H9 (cell line): ENCODE measurements at regions not wholly inside any gene's neighbourhood (a gene's known extent, or its start where the extent isn't known, plus 50 kb on each side); places are given as distances from the start of the nearest gene placed in this dataset.
"Not testable (repeated sequence)": the region's sequence is repeated elsewhere in the genome, so short reads cannot be mapped to it uniquely, and the experiment has no call there.

ENCODE experiments used
- DNase-seq: peaks from one replicate; pipeline ENCODE4 v3.0.0-alpha.2; 2017
- H2AFZ ChIP-seq: one replicate; pipeline ENCODE4 v1.6.1; 2013; ENCODE audit warnings: mild to moderate bottlenecking, low read length, control low read depth, moderate library complexity
- H2AK5ac ChIP-seq: 2 replicates; pipeline ENCODE4 v1.6.1; 2013; ENCODE audit warnings: low read length, control low read depth, mixed read lengths; ENCODE audit not compliant: insufficient read length
- H2BK120ac ChIP-seq: one replicate; pipeline ENCODE4 v1.6.1; 2013; ENCODE audit warnings: low read depth, mild to moderate bottlenecking, low read length, control low read depth, inconsistent platforms; ENCODE audit not compliant: poor library complexity, severe bottlenecking
- H2BK12ac ChIP-seq: 2 replicates; pipeline ENCODE4 v1.6.1; 2013; ENCODE audit warnings: low read length, control low read depth, mixed read lengths, low read depth; ENCODE audit not compliant: insufficient read length
- H2BK15ac ChIP-seq: 2 replicates; pipeline ENCODE4 v1.6.1; 2013; ENCODE audit warnings: low read depth, low read length, control low read depth
- H2BK20ac ChIP-seq: one replicate; pipeline ENCODE4 v1.6.1; 2013; ENCODE audit warnings: low read depth, mild to moderate bottlenecking, low read length, control low read depth, inconsistent platforms; ENCODE audit not compliant: poor library complexity, severe bottlenecking
- H2BK5ac ChIP-seq: 2 replicates; pipeline ENCODE4 v1.6.1; 2013; ENCODE audit warnings: low read length, control low read depth, mixed read lengths; ENCODE audit not compliant: insufficient read length
- H3K14ac ChIP-seq: 2 replicates; pipeline ENCODE4 v1.6.1; 2013; ENCODE audit warnings: low read length, control low read depth; ENCODE audit not compliant: insufficient read depth
- H3K18ac ChIP-seq: 2 replicates; pipeline ENCODE4 v1.6.1; 2013; ENCODE audit warnings: low read depth, mild to moderate bottlenecking, mixed read lengths, low read length, control low read depth; ENCODE audit not compliant: insufficient read length
- H3K23ac ChIP-seq: 2 replicates; pipeline ENCODE4 v1.6.1; 2013; ENCODE audit warnings: low read length, control low read depth, mixed read lengths, low read depth; ENCODE audit not compliant: insufficient read length
- H3K23me2 ChIP-seq: 2 replicates; pipeline ENCODE4 v1.6.1; 2013; ENCODE audit warnings: low read depth, mild to moderate bottlenecking, mixed read lengths, low read length, control low read depth; ENCODE audit not compliant: insufficient read length, poor library complexity, severe bottlenecking
- H3K27ac ChIP-seq: 2 replicates; pipeline ENCODE4 v1.5.1; 2013; ENCODE audit warnings: low read length, control low read depth, mixed read lengths, low read depth; ENCODE audit not compliant: insufficient read length
- H3K27me3 ChIP-seq: 2 replicates; pipeline ENCODE4 v1.6.1; 2013; ENCODE audit warnings: low read length, control low read depth, inconsistent platforms; ENCODE audit not compliant: insufficient read depth
- H3K4ac ChIP-seq: 2 replicates; pipeline ENCODE4 v1.6.1; 2013; ENCODE audit warnings: low read depth, mild to moderate bottlenecking, control low read depth, inconsistent platforms, low read length, moderate library complexity
- H3K4me1 ChIP-seq: 2 replicates; pipeline ENCODE4 v1.6.1; 2013; ENCODE audit warnings: low read length, control low read depth, inconsistent platforms; ENCODE audit not compliant: insufficient read depth
- H3K4me2 ChIP-seq: 2 replicates; pipeline ENCODE4 v1.6.1; 2013; ENCODE audit warnings: low read length, control low read depth, mixed read lengths; ENCODE audit not compliant: insufficient read length, insufficient read depth
- H3K56ac ChIP-seq: 2 replicates; pipeline ENCODE4 v1.6.1; 2013; ENCODE audit warnings: low read depth, mild to moderate bottlenecking, mixed read lengths, low read length, control low read depth; ENCODE audit not compliant: insufficient read length
- H3K79me1 ChIP-seq: 2 replicates; pipeline ENCODE4 v1.6.1; 2013; ENCODE audit warnings: low read depth, mild to moderate bottlenecking, moderate library complexity, low read length, control low read depth, inconsistent platforms; ENCODE audit not compliant: insufficient read depth, poor library complexity, severe bottlenecking
- H3K79me2 ChIP-seq: 2 replicates; pipeline ENCODE4 v1.6.1; 2013; ENCODE audit warnings: low read length, control low read depth, inconsistent platforms; ENCODE audit not compliant: insufficient read depth
- H3K9ac ChIP-seq: 2 replicates; pipeline ENCODE4 v1.6.1; 2013; ENCODE audit warnings: low read length, control low read depth, mixed read lengths; ENCODE audit not compliant: insufficient read length; ENCODE audit errors: extremely low read depth
- H3K9me3 ChIP-seq: one replicate; pipeline ENCODE4 v1.6.1; 2013; ENCODE audit warnings: low read depth, low read length, inconsistent platforms; ENCODE audit not compliant: control insufficient read depth
- H3T11ph ChIP-seq: one replicate; pipeline ENCODE4 v1.6.1; 2013; ENCODE audit warnings: mild to moderate bottlenecking, low read length, control low read depth, inconsistent platforms
- H4K20me1 ChIP-seq: one replicate; pipeline ENCODE4 v1.6.1; 2013; ENCODE audit not compliant: control insufficient read depth, insufficient read length, insufficient read depth
- H4K5ac ChIP-seq: 2 replicates; pipeline ENCODE4 v1.6.1; 2013; ENCODE audit warnings: low read depth, mild to moderate bottlenecking, mixed read lengths, low read length, control low read depth; ENCODE audit not compliant: insufficient read length
- H4K8ac ChIP-seq: replicated peaks from 2 replicates; pipeline ENCODE4 v1.6.1; 2013; ENCODE audit warnings: low read length, control low read depth, mixed read lengths, low read depth; ENCODE audit not compliant: insufficient read length
- H4K91ac ChIP-seq: 2 replicates; pipeline ENCODE4 v1.6.1; 2013; ENCODE audit warnings: low read depth, mild to moderate bottlenecking, moderate library complexity, mixed read lengths, low read length, control low read depth; ENCODE audit not compliant: insufficient read length
- H3K27ac Mint-ChIP-seq, 3 experiments: 2 replicates in 2 of 3; 3 replicates in 1 of 3; pipeline ENCODE4 v1.8.0; 2020 to 2021; ENCODE audit warnings: mixed read lengths in 3 of 3, mild to moderate bottlenecking in 1 of 3, moderate library complexity in 1 of 3
- H3K27me3 Mint-ChIP-seq: 2 replicates; pipeline ENCODE4 v1.8.0; 2021; ENCODE audit warnings: low read depth, mild to moderate bottlenecking, moderate library complexity, mixed read lengths
- H3K36me3 Mint-ChIP-seq, 3 experiments: 2 replicates in 2 of 3; 3 replicates in 1 of 3; pipeline ENCODE4 v1.8.0; 2020 to 2021; ENCODE audit warnings: low read depth in 3 of 3, mixed read lengths in 3 of 3; ENCODE audit not compliant: insufficient read depth in 1 of 3
- H3K4me1 Mint-ChIP-seq, 2 experiments: 2 replicates each; pipeline ENCODE4 v1.8.0; 2020; ENCODE audit warnings: mixed read lengths in 2 of 2
- H3K4me3 Mint-ChIP-seq, 2 experiments: 2 replicates in 1 of 2; 3 replicates in 1 of 2; pipeline ENCODE4 v1.8.0; 2020 to 2021; ENCODE audit warnings: mild to moderate bottlenecking in 2 of 2, mixed read lengths in 2 of 2, moderate library complexity in 1 of 2
- H3K9me3 Mint-ChIP-seq, 2 experiments: 2 replicates in 1 of 2; 3 replicates in 1 of 2; pipeline ENCODE4 v1.8.0; 2020; ENCODE audit warnings: mild to moderate bottlenecking in 2 of 2, mixed read lengths in 2 of 2, moderate library complexity in 1 of 2
- CTCF ChIP-seq: fragments of 200-600 bp; sonication (generic); conservative IDR thresholded peaks from 3 replicates; pipeline ENCODE4 v1.8.0; 2021; ENCODE audit warnings: antibody characterized with exemption, mild to moderate bottlenecking
- WGBS: extraction: QIAGEN DNeasy Blood & Tissue Kit; methylation state at CpG from one replicate; pipeline ENCODE4 v1.1.7; 2013; ENCODE audit warnings: missing lambda C conversion rate, low lambda C conversion rate, mixed read lengths; ENCODE audit not compliant: insufficient read length; ENCODE audit errors: extremely low coverage; 5-methylcytosine and 5-hydroxymethylcytosine counted together

DNA sequence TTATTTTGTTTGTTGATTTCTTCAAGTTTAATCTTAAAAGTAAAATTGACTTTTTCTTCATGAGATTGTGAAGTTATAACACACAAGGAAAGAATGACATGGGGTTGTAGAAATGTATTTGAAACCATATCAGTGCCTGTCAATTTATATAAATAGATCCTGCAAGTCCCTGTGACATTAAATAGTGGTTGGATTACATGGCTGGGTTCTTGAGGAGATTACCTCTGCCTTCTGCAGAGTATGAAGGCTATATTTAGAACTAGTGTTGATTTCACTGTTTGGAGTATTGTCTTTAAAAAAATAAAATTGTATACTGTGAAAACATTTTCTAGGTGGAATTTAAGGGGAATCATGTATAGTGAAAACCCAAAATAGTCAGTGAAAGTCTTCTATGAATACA is 385.8 kb upstream of the SMIM30 start:
- no peak for TF ChIP-seq CTCF
- Histone ChIP-seq H2AK5ac (no peak overlapping the region), H4K8ac (no peak overlapping the region), H3K4ac (no peak overlapping the region), H2BK20ac (no peak overlapping the region), H4K91ac (no peak overlapping the region), H2BK12ac (no peak overlapping the region), H3K79me1 (no peaks in the 10 kb centered on the region), H3K23ac (no peak overlapping the region), H4K5ac (no peak overlapping the region), H3K14ac (no peak overlapping the region), H2BK120ac (no peak overlapping the region), H3K23me2 (no peaks in the 10 kb centered on the region), H2BK15ac (no peak overlapping the region), H3K79me2 (no peaks in the 10 kb centered on the region), H3K27ac (no peak overlapping the region), H2BK5ac (no peak overlapping the region), H4K20me1 (no peaks in the 10 kb centered on the region), H3T11ph (no peak overlapping the region), H3K9ac (no peak overlapping the region), H3K4me2 (no peak overlapping the region), H3K18ac (no peak overlapping the region), H3K27me3 (no peaks in the 10 kb centered on the region), H2AFZ (no peak overlapping the region), H3K9me3 (no peaks in the 10 kb centered on the region), H3K4me1 (no peaks in the 10 kb centered on the region), H3K56ac (no peak overlapping the region)
- Mint-ChIP-seq H3K27me3 (no peaks in the 10 kb centered on the region), H3K4me3 (no peak overlapping the region), H3K4me1 (no peaks in the 10 kb centered on the region), H3K9me3 (peaks cover 0 to 26% of the 10 kb centered on the region in 2 experiments; a peak in 1 of 5 replicates), H3K36me3 (peaks cover 0 to 14% (median 0%) of the 10 kb centered on the region in 3 experiments; a peak in 2 of 7 replicates), H3K27ac (no peak overlapping the region)
- no peak for DNase-seq

- H3K27ac Mint-ChIP-seq, H3K36me3 Mint-ChIP-seq, H2BK120ac ChIP-seq, H4K5ac ChIP-seq, H3K27me3 Mint-ChIP-seq, DNase-seq, H3K27me3 ChIP-seq, H3K4ac ChIP-seq, H3K4me1 ChIP-seq, H3K27ac ChIP-seq, H3K4me3 Mint-ChIP-seq, H4K91ac ChIP-seq, H3K79me1 ChIP-seq, H3K9me3 ChIP-seq, H3K23me2 ChIP-seq, H3K4me2 ChIP-seq, H3K9ac ChIP-seq, H2BK5ac ChIP-seq, H4K8ac ChIP-seq, H2BK12ac ChIP-seq, H4K20me1 ChIP-seq, H2AFZ ChIP-seq, H2AK5ac ChIP-seq, H3K9me3 Mint-ChIP-seq, H3K4me1 Mint-ChIP-seq, H2BK20ac ChIP-seq, H3T11ph ChIP-seq, H3K18ac ChIP-seq, H2BK15ac ChIP-seq, H3K23ac ChIP-seq, H3K56ac ChIP-seq, H3K79me2 ChIP-seq, H3K14ac ChIP-seq: not testable (repeated sequence)
- no CpG with 5 or more reads among the region's 3 CpGs for WGBS
These were observed 378.2 kb upstream of the SMIM30 start for GRCh38 chr7:113496586-113496985.
